ENCODE measurements at regions not wholly inside any gene's neighbourhood (a gene's known extent, or its start where the extent isn't known, plus 50 kb on each side); places are given as distances from the start of the nearest gene placed in this dataset.

- no peaks in the 10 kb centered on the region for H3K4me1 ChIP-seq (ENCODE audit: control insufficient read depth in 4 of 4, insufficient read depth in 4 of 4, low read length in 3 of 4)
- no peak overlapping the region for H3K4me3 ChIP-seq (ENCODE audit: low read depth in 1 of 3, low read length in 3 of 3)
- no peak overlapping the region for H3K27ac ChIP-seq (ENCODE audit: low read depth in 1 of 2, low read length in 2 of 2)
- H3K9ac ChIP-seq (ENCODE audit: low read depth in 1 of 2, low read length in 2 of 2) = no peak overlapping the region
- H3K36me3 ChIP-seq (ENCODE audit: control insufficient read depth in 4 of 4, insufficient read depth in 3 of 4, low read depth in 1 of 4, low read length in 3 of 4) = no peaks in the 10 kb centered on the region
- TF ChIP-seq CTCF (IDR thresholded peaks at IDR 0.05; ENCODE audit: low read depth, low read length, missing input control) (no peak), RXRA (IDR thresholded peaks at IDR 0.05) (no peak), EGR1 (IDR thresholded peaks at IDR 0.05; ENCODE audit: low read depth in 2 of 2) (no peak), HNF4A (conservative IDR thresholded peaks at IDR 0.05) (no peak), FOXA2 (IDR thresholded peaks at IDR 0.05) (no peak), TAF1 (conservative IDR thresholded peaks at IDR 0.05) (no peak), NR2F2 (IDR thresholded peaks at IDR 0.05) (no peak), REST (IDR thresholded peaks at IDR 0.05) (no peak), SP1 (IDR thresholded peaks at IDR 0.05) (no peak), MAX (IDR thresholded peaks at IDR 0.05) (no peak), HNF4G (IDR thresholded peaks at IDR 0.05) (no peak), YY1 (IDR thresholded peaks at IDR 0.05) (no peak), GABPA (IDR thresholded peaks at IDR 0.05 in 1 of 2, conservative IDR thresholded peaks at IDR 0.05 in 1 of 2) (no peak), RAD21 (IDR thresholded peaks at IDR 0.05) (no peak), JUND (IDR thresholded peaks at IDR 0.05) (no peak), FOXA1 (IDR thresholded peaks at IDR 0.05) (no peak), ZBTB33 (IDR thresholded peaks at IDR 0.05) (no peak), ATF3 (IDR thresholded peaks at IDR 0.05) (no peak)
- 82% methylated on average over 1 of the region's 1 CpG for WGBS
- H3K9me3 ChIP-seq (ENCODE audit: control insufficient read depth in 4 of 4, low read length in 3 of 4) = no peaks in the 10 kb centered on the region
- no peak for DNase-seq (ENCODE audit: low spot score)
- peaks cover 0 to 3% (median 3%) of the 10 kb centered on the region in 4 donors for H3K27me3 ChIP-seq (ENCODE audit: control insufficient read depth in 4 of 4, insufficient read depth in 4 of 4, low read length in 3 of 4)
These were observed 57.8 kb downstream of the PRLHR start for GRCh38 chr10:118537623-118538022.
